H9 (cell line): ENCODE measurements at regions not wholly inside any gene's neighbourhood (a gene's known extent, or its start where the extent isn't known, plus 50 kb on each side); places are given as distances from the start of the nearest gene placed in this dataset.

Experiments used
- DNase-seq: peaks from one replicate; pipeline ENCODE4 v3.0.0-alpha.2; 2017
- H2AFZ ChIP-seq: one replicate; pipeline ENCODE4 v1.6.1; 2013; ENCODE audit warnings: mild to moderate bottlenecking, low read length, control low read depth, moderate library complexity
- H2AK5ac ChIP-seq: 2 replicates; pipeline ENCODE4 v1.6.1; 2013; ENCODE audit warnings: low read length, control low read depth, mixed read lengths; ENCODE audit not compliant: insufficient read length
- H2BK120ac ChIP-seq: one replicate; pipeline ENCODE4 v1.6.1; 2013; ENCODE audit warnings: low read depth, mild to moderate bottlenecking, low read length, control low read depth, inconsistent platforms; ENCODE audit not compliant: poor library complexity, severe bottlenecking
- H2BK12ac ChIP-seq: 2 replicates; pipeline ENCODE4 v1.6.1; 2013; ENCODE audit warnings: low read length, control low read depth, mixed read lengths, low read depth; ENCODE audit not compliant: insufficient read length
- H2BK15ac ChIP-seq: 2 replicates; pipeline ENCODE4 v1.6.1; 2013; ENCODE audit warnings: low read depth, low read length, control low read depth
- H2BK20ac ChIP-seq: one replicate; pipeline ENCODE4 v1.6.1; 2013; ENCODE audit warnings: low read depth, mild to moderate bottlenecking, low read length, control low read depth, inconsistent platforms; ENCODE audit not compliant: poor library complexity, severe bottlenecking
- H2BK5ac ChIP-seq: 2 replicates; pipeline ENCODE4 v1.6.1; 2013; ENCODE audit warnings: low read length, control low read depth, mixed read lengths; ENCODE audit not compliant: insufficient read length
- H3K14ac ChIP-seq: 2 replicates; pipeline ENCODE4 v1.6.1; 2013; ENCODE audit warnings: low read length, control low read depth; ENCODE audit not compliant: insufficient read depth
- H3K18ac ChIP-seq: 2 replicates; pipeline ENCODE4 v1.6.1; 2013; ENCODE audit warnings: low read depth, mild to moderate bottlenecking, mixed read lengths, low read length, control low read depth; ENCODE audit not compliant: insufficient read length
- H3K23ac ChIP-seq: 2 replicates; pipeline ENCODE4 v1.6.1; 2013; ENCODE audit warnings: low read length, control low read depth, mixed read lengths, low read depth; ENCODE audit not compliant: insufficient read length
- H3K23me2 ChIP-seq: 2 replicates; pipeline ENCODE4 v1.6.1; 2013; ENCODE audit warnings: low read depth, mild to moderate bottlenecking, mixed read lengths, low read length, control low read depth; ENCODE audit not compliant: insufficient read length, poor library complexity, severe bottlenecking
- H3K27ac ChIP-seq: 2 replicates; pipeline ENCODE4 v1.5.1; 2013; ENCODE audit warnings: low read length, control low read depth, mixed read lengths, low read depth; ENCODE audit not compliant: insufficient read length
- H3K27me3 ChIP-seq: 2 replicates; pipeline ENCODE4 v1.6.1; 2013; ENCODE audit warnings: low read length, control low read depth, inconsistent platforms; ENCODE audit not compliant: insufficient read depth
- H3K4ac ChIP-seq: 2 replicates; pipeline ENCODE4 v1.6.1; 2013; ENCODE audit warnings: low read depth, mild to moderate bottlenecking, control low read depth, inconsistent platforms, low read length, moderate library complexity
- H3K4me1 ChIP-seq: 2 replicates; pipeline ENCODE4 v1.6.1; 2013; ENCODE audit warnings: low read length, control low read depth, inconsistent platforms; ENCODE audit not compliant: insufficient read depth
- H3K4me2 ChIP-seq: 2 replicates; pipeline ENCODE4 v1.6.1; 2013; ENCODE audit warnings: low read length, control low read depth, mixed read lengths; ENCODE audit not compliant: insufficient read length, insufficient read depth
- H3K56ac ChIP-seq: 2 replicates; pipeline ENCODE4 v1.6.1; 2013; ENCODE audit warnings: low read depth, mild to moderate bottlenecking, mixed read lengths, low read length, control low read depth; ENCODE audit not compliant: insufficient read length
- H3K79me1 ChIP-seq: 2 replicates; pipeline ENCODE4 v1.6.1; 2013; ENCODE audit warnings: low read depth, mild to moderate bottlenecking, moderate library complexity, low read length, control low read depth, inconsistent platforms; ENCODE audit not compliant: insufficient read depth, poor library complexity, severe bottlenecking
- H3K79me2 ChIP-seq: 2 replicates; pipeline ENCODE4 v1.6.1; 2013; ENCODE audit warnings: low read length, control low read depth, inconsistent platforms; ENCODE audit not compliant: insufficient read depth
- H3K9ac ChIP-seq: 2 replicates; pipeline ENCODE4 v1.6.1; 2013; ENCODE audit warnings: low read length, control low read depth, mixed read lengths; ENCODE audit not compliant: insufficient read length; ENCODE audit errors: extremely low read depth
- H3K9me3 ChIP-seq: one replicate; pipeline ENCODE4 v1.6.1; 2013; ENCODE audit warnings: low read depth, low read length, inconsistent platforms; ENCODE audit not compliant: control insufficient read depth
- H3T11ph ChIP-seq: one replicate; pipeline ENCODE4 v1.6.1; 2013; ENCODE audit warnings: mild to moderate bottlenecking, low read length, control low read depth, inconsistent platforms
- H4K20me1 ChIP-seq: one replicate; pipeline ENCODE4 v1.6.1; 2013; ENCODE audit not compliant: control insufficient read depth, insufficient read length, insufficient read depth
- H4K5ac ChIP-seq: 2 replicates; pipeline ENCODE4 v1.6.1; 2013; ENCODE audit warnings: low read depth, mild to moderate bottlenecking, mixed read lengths, low read length, control low read depth; ENCODE audit not compliant: insufficient read length
- H4K8ac ChIP-seq: replicated peaks from 2 replicates; pipeline ENCODE4 v1.6.1; 2013; ENCODE audit warnings: low read length, control low read depth, mixed read lengths, low read depth; ENCODE audit not compliant: insufficient read length
- H4K91ac ChIP-seq: 2 replicates; pipeline ENCODE4 v1.6.1; 2013; ENCODE audit warnings: low read depth, mild to moderate bottlenecking, moderate library complexity, mixed read lengths, low read length, control low read depth; ENCODE audit not compliant: insufficient read length
- H3K27ac Mint-ChIP-seq, 3 experiments: 2 replicates in 2 of 3; 3 replicates in 1 of 3; pipeline ENCODE4 v1.8.0; 2020 to 2021; ENCODE audit warnings: mixed read lengths in 3 of 3, mild to moderate bottlenecking in 1 of 3, moderate library complexity in 1 of 3
- H3K27me3 Mint-ChIP-seq: 2 replicates; pipeline ENCODE4 v1.8.0; 2021; ENCODE audit warnings: low read depth, mild to moderate bottlenecking, moderate library complexity, mixed read lengths
- H3K36me3 Mint-ChIP-seq, 3 experiments: 2 replicates in 2 of 3; 3 replicates in 1 of 3; pipeline ENCODE4 v1.8.0; 2020 to 2021; ENCODE audit warnings: low read depth in 3 of 3, mixed read lengths in 3 of 3; ENCODE audit not compliant: insufficient read depth in 1 of 3
- H3K4me1 Mint-ChIP-seq, 2 experiments: 2 replicates each; pipeline ENCODE4 v1.8.0; 2020; ENCODE audit warnings: mixed read lengths in 2 of 2
- H3K4me3 Mint-ChIP-seq, 2 experiments: 2 replicates in 1 of 2; 3 replicates in 1 of 2; pipeline ENCODE4 v1.8.0; 2020 to 2021; ENCODE audit warnings: mild to moderate bottlenecking in 2 of 2, mixed read lengths in 2 of 2, moderate library complexity in 1 of 2
- H3K9me3 Mint-ChIP-seq, 2 experiments: 2 replicates in 1 of 2; 3 replicates in 1 of 2; pipeline ENCODE4 v1.8.0; 2020; ENCODE audit warnings: mild to moderate bottlenecking in 2 of 2, mixed read lengths in 2 of 2, moderate library complexity in 1 of 2
- CTCF ChIP-seq: fragments of 200-600 bp; sonication (generic); conservative IDR thresholded peaks from 3 replicates; pipeline ENCODE4 v1.8.0; 2021; ENCODE audit warnings: antibody characterized with exemption, mild to moderate bottlenecking
- WGBS: extraction: QIAGEN DNeasy Blood & Tissue Kit; methylation state at CpG from one replicate; pipeline ENCODE4 v1.1.7; 2013; ENCODE audit warnings: missing lambda C conversion rate, low lambda C conversion rate, mixed read lengths; ENCODE audit not compliant: insufficient read length; ENCODE audit errors: extremely low coverage; 5-methylcytosine and 5-hydroxymethylcytosine counted together

- DNase-seq: no peak
- Mint-ChIP-seq H3K4me1 (peaks cover 4 to 10% of the 10 kb centered on the region in 2 experiments; a peak in 1 of 4 replicates), H3K27me3 (no peaks in the 10 kb centered on the region; the same call in 1 of the 2 replicates), H3K4me3 (no peak overlapping the region), H3K36me3 (no peaks in the 10 kb centered on the region), H3K27ac (no peak overlapping the region), H3K9me3 (no peaks in the 10 kb centered on the region)
- Histone ChIP-seq H4K91ac (no peak overlapping the region), H3K4me1 (no peaks in the 10 kb centered on the region), H2BK5ac (no peak overlapping the region), H3K79me2 (no peaks in the 10 kb centered on the region), H3K14ac (no peak overlapping the region), H2BK20ac (no peak overlapping the region), H3K4me2 (no peak overlapping the region), H3K27ac (no peak overlapping the region), H3K56ac (no peak overlapping the region), H2BK15ac (no peak overlapping the region), H4K20me1 (no peaks in the 10 kb centered on the region), H3T11ph (no peak overlapping the region), H2BK12ac (no peak overlapping the region), H2BK120ac (no peak overlapping the region), H3K18ac (no peak overlapping the region), H3K23me2 (no peaks in the 10 kb centered on the region), H2AK5ac (no peak overlapping the region), H3K27me3 (no peaks in the 10 kb centered on the region), H3K79me1 (no peaks in the 10 kb centered on the region), H3K23ac (no peak overlapping the region), H3K4ac (no peak overlapping the region), H3K9ac (no peak overlapping the region), H3K9me3 (no peaks in the 10 kb centered on the region), H2AFZ (no peak overlapping the region), H4K8ac (no peak overlapping the region), H4K5ac (no peak overlapping the region)
- no peak for TF ChIP-seq CTCF
- no CpG with 5 or more reads among the region's 2 CpGs for WGBS
Measured at GRCh38 chr3:64975147-64975546, 287.3 kb upstream of the ADAMTS9 start.
